Naive thymus-derived CD4-positive, alpha-beta T cell (primary cell): ENCODE measurements at regions not wholly inside any gene's neighbourhood (a gene's known extent, or its start where the extent isn't known, plus 50 kb on each side); places are given as distances from the start of the nearest gene placed in this dataset.

ENCODE experiments used
- ATAC-seq: fragments of 150-1000 bp; cut with Tn5 transposase; 2 replicates; pipeline ENCODE4 v1.10.0; 2021; ENCODE audit warnings: mild to moderate bottlenecking, moderate library complexity
- CTCF ChIA-PET: fragments of 350-600 bp; sonication (Branson Sonifier 250); formaldehyde crosslinking; loops from one replicate; lab custom pipeline; 2021; ENCODE audit warnings: antibody characterized with exemption; lab: Charles Lee
- POLR2A ChIA-PET: fragments of 350-600 bp; sonication (Branson Sonifier 250); formaldehyde crosslinking; loops from one replicate; lab custom pipeline; 2021; ENCODE audit warnings: antibody characterized with exemption, inconsistent platforms; lab: Charles Lee
- DNase-seq, 9 donors: peaks; one replicate each; pipeline versions ENCODE4 v3.0.0 to v3.0.0-alpha.2; 2020 to 2022; ENCODE audit warnings: mixed read lengths in 1 of 9
- H3K27ac ChIP-seq: one replicate; pipeline ENCODE4 v1.7.0; 2013; ENCODE audit warnings: mild to moderate bottlenecking, low read depth, low read length, moderate library complexity
- H3K27me3 ChIP-seq, 2 donors: one replicate each; pipeline ENCODE4 v1.7.0; 2013; ENCODE audit warnings: low read length in 2 of 2, mild to moderate bottlenecking in 2 of 2, moderate library complexity in 2 of 2; ENCODE audit not compliant: control insufficient read depth in 2 of 2, insufficient read depth in 2 of 2
- H3K36me3 ChIP-seq, 3 experiments: 1 replicate in 2 of 3; 2 replicates in 1 of 3; pipeline ENCODE4 v1.7.0; 2013; ENCODE audit warnings: low read length in 3 of 3, mild to moderate bottlenecking in 3 of 3, moderate library complexity in 1 of 3; ENCODE audit not compliant: insufficient read depth in 3 of 3, control insufficient read depth in 2 of 3
- H3K4me1 ChIP-seq, 2 donors: one replicate each; pipeline ENCODE4 v1.7.0; 2013; ENCODE audit warnings: low read length in 2 of 2, mild to moderate bottlenecking in 2 of 2, moderate library complexity in 1 of 2; ENCODE audit not compliant: control insufficient read depth in 2 of 2, insufficient read depth in 2 of 2
- H3K4me3 ChIP-seq: 2 replicates; pipeline ENCODE4 v1.7.0; 2013; ENCODE audit warnings: mild to moderate bottlenecking, low read length
- H3K9me3 ChIP-seq, 3 experiments: 1 replicate in 2 of 3; 2 replicates in 1 of 3; pipeline ENCODE4 v1.7.0; 2013; ENCODE audit warnings: low read length in 3 of 3; ENCODE audit not compliant: control insufficient read depth in 2 of 3
- H3K27ac Mint-ChIP-seq, 9 donors: one replicate each; pipeline ENCODE4 v1.8.0; 2020 to 2022; ENCODE audit warnings: mixed read lengths in 9 of 9, mild to moderate bottlenecking in 8 of 9, moderate library complexity in 5 of 9, inconsistent platforms in 2 of 9
- H3K27me3 Mint-ChIP-seq, 5 donors: one replicate each; pipeline ENCODE4 v1.8.0; 2021 to 2022; ENCODE audit warnings: mixed read lengths in 5 of 5, mild to moderate bottlenecking in 1 of 5
- H3K36me3 Mint-ChIP-seq, 5 donors: one replicate each; pipeline ENCODE4 v1.8.0; 2020 to 2022; ENCODE audit warnings: mixed read lengths in 5 of 5, mild to moderate bottlenecking in 3 of 5, inconsistent platforms in 1 of 5
- H3K4me1 Mint-ChIP-seq, 7 donors: one replicate each; pipeline ENCODE4 v1.8.0; 2020 to 2022; ENCODE audit warnings: mixed read lengths in 7 of 7, mild to moderate bottlenecking in 3 of 7, inconsistent platforms in 1 of 7
- H3K4me3 Mint-ChIP-seq, 10 donors: one replicate each; pipeline ENCODE4 v1.8.0; 2020 to 2022; ENCODE audit warnings: mild to moderate bottlenecking in 10 of 10, mixed read lengths in 10 of 10, moderate library complexity in 6 of 10, inconsistent platforms in 2 of 10
- H3K9me3 Mint-ChIP-seq, 11 donors: one replicate each; pipeline ENCODE4 v1.8.0; 2020 to 2022; ENCODE audit warnings: mixed read lengths in 11 of 11, mild to moderate bottlenecking in 4 of 11, inconsistent platforms in 1 of 11, moderate library complexity in 1 of 11
- intact Hi-C, 2 donors: fragments of 100-400 bp; cut with micrococcal nuclease; formaldehyde crosslinking; loops; one replicate each; pipeline ENCODE4 v1.15.1; 2023

DNA sequence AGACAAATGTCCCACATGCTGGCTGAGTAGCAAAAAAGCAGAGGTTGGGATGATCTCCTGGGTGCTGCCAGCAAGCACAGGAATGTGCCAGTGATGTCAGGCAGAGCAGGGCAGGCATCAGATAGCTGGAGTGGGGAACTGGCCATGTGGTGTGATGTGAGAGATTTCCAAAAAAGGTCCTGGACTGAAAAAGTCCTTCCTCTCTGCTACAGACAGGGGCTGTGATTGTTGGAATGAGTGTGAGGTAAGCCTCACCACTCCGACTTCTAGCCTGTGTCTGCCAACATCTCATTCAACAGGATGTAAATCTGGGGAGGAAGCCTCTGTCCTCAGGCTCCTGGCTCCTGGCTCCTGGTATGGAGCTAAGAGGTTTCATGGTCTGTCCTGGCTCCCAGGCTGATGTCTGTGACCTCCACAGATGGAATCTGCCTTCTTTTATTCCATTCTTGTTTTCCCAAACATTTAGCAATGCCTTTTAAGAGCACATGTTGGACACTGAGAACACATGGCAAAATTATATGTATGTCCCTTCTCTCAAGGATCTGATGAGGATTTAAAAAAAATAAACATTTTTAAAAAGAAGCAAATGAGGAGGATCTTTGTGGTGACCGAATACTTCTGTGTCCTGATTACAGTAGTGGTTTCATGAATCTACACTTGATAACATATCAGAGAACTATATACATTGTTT is 50.1 kb upstream of the STK38L start:
- CTCF ChIA-PET, result no interaction called here
- H3K36me3 Mint-ChIP-seq, result peaks cover 0 to 12% (median 0%) of the 10 kb centered on the region in 5 donors
- no peak overlapping the region for H3K27ac Mint-ChIP-seq
- Histone ChIP-seq H3K9me3 (no peaks in the 10 kb centered on the region), H3K4me1 (no peaks in the 10 kb centered on the region), H3K27me3 (no peaks in the 10 kb centered on the region), H3K4me3 (no peak overlapping the region), H3K27ac (no peak overlapping the region), H3K36me3 (no peaks in the 10 kb centered on the region)
- no peak for ATAC-seq
- intact Hi-C loops, result no loop called here
- no peak overlapping the region for H3K4me3 Mint-ChIP-seq
- H3K9me3 Mint-ChIP-seq, result peaks cover 0 to 3% (median 0%) of the 10 kb centered on the region in 11 donors
- H3K4me1 Mint-ChIP-seq, result no peaks in the 10 kb centered on the region
- peaks cover 0 to 4% (median 0%) of the 10 kb centered on the region in 5 donors for H3K27me3 Mint-ChIP-seq
- DNase-seq, result no peak
- POLR2A ChIA-PET, result no interaction called here
